T-helper 17 cell (primary cell): ENCODE measurements at regions not wholly inside any gene's neighbourhood (a gene's known extent, or its start where the extent isn't known, plus 50 kb on each side); places are given as distances from the start of the nearest gene placed in this dataset.
A peak's percentile ranks its signal among the peaks of the same experiment; 100 is the strongest.
"Not testable (repeated sequence)": the region's sequence is repeated elsewhere in the genome, so short reads cannot be mapped to it uniquely, and the experiment has no call there.

ENCODE experiments used
- ATAC-seq: fragments of 150-1000 bp; cut with Tn5 transposase; 2 replicates; pipeline ENCODE4 v1.10.0; 2021; ENCODE audit warnings: mild to moderate bottlenecking, moderate library complexity
- DNase-seq, 3 donors: peaks; one replicate each; pipeline versions ENCODE4 v3.0.0 to v3.0.0-alpha.2; 2020 to 2021
- H3K9me3 ChIP-seq: one replicate; pipeline ENCODE4 v1.7.0; 2013; ENCODE audit warnings: low read length, mild to moderate bottlenecking; ENCODE audit not compliant: control insufficient read depth, poor library complexity, severe bottlenecking
- H3K27ac Mint-ChIP-seq: one replicate; pipeline ENCODE4 v1.8.0; 2022; ENCODE audit warnings: mild to moderate bottlenecking, moderate library complexity, mixed read lengths
- H3K27me3 Mint-ChIP-seq: one replicate; pipeline ENCODE4 v1.8.0; 2022; ENCODE audit warnings: mixed read lengths
- H3K36me3 Mint-ChIP-seq: one replicate; pipeline ENCODE4 v1.8.0; 2022; ENCODE audit warnings: low read depth, mixed read lengths
- H3K4me1 Mint-ChIP-seq: one replicate; pipeline ENCODE4 v1.8.0; 2022; ENCODE audit warnings: mild to moderate bottlenecking, mixed read lengths
- H3K4me3 Mint-ChIP-seq: one replicate; pipeline ENCODE4 v1.8.0; 2022; ENCODE audit warnings: mild to moderate bottlenecking, moderate library complexity, mixed read lengths

GRCh38 chr11:15850335-15850734 lies 506.0 kb downstream of the SOX6 start:
- not testable (repeated sequence) for H3K27ac Mint-ChIP-seq, H3K4me3 Mint-ChIP-seq, H3K9me3 ChIP-seq, H3K4me1 Mint-ChIP-seq, DNase-seq, H3K36me3 Mint-ChIP-seq, ATAC-seq
- H3K27me3 Mint-ChIP-seq: peaks cover 11% of the 10 kb centered on the region

- H3K27ac Mint-ChIP-seq: no peak overlapping the region
- no peak for DNase-seq
- no peaks in the 10 kb centered on the region for H3K9me3 ChIP-seq
- H3K27me3 Mint-ChIP-seq: peaks cover 11% of the 10 kb centered on the region
- ATAC-seq: no peak
- H3K4me1 Mint-ChIP-seq: peaks cover 2% of the 10 kb centered on the region
- no peaks in the 10 kb centered on the region for H3K36me3 Mint-ChIP-seq
- H3K4me3 Mint-ChIP-seq: no peak overlapping the region
These were observed 505.3 kb downstream of the SOX6 start for GRCh38 chr11:15851051-15851498.

- peaks cover 11% of the 10 kb centered on the region for H3K27me3 Mint-ChIP-seq
- DNase-seq (no peak), ATAC-seq (no peak)
- H3K27ac Mint-ChIP-seq: no peak overlapping the region
- H3K9me3 ChIP-seq: no peaks in the 10 kb centered on the region
- no peak overlapping the region for H3K4me3 Mint-ChIP-seq
- peaks cover 2% of the 10 kb centered on the region for H3K4me1 Mint-ChIP-seq
- no peaks in the 10 kb centered on the region for H3K36me3 Mint-ChIP-seq
These were observed 504.2 kb downstream of the SOX6 start for GRCh38 chr11:15852179-15852578.

- H3K27ac Mint-ChIP-seq: no peak overlapping the region
- ATAC-seq: no peak
- H3K9me3 ChIP-seq: no peaks in the 10 kb centered on the region
- peak overlapping the region; percentile 0 for H3K4me3 Mint-ChIP-seq
- no peak for DNase-seq
- H3K27me3 Mint-ChIP-seq: peaks cover 6% of the 10 kb centered on the region
- H3K4me1 Mint-ChIP-seq: no peaks in the 10 kb centered on the region
- H3K36me3 Mint-ChIP-seq: no peaks in the 10 kb centered on the region
These were observed 502.1 kb downstream of the SOX6 start for GRCh38 chr11:15854245-15854644.

GRCh38 chr11:15858881-15859280 lies 497.5 kb downstream of the SOX6 start:
- DNase-seq: no peak
- H3K4me3 Mint-ChIP-seq: no peak overlapping the region
- H3K9me3 ChIP-seq: no peaks in the 10 kb centered on the region
- peaks cover 2% of the 10 kb centered on the region for H3K36me3 Mint-ChIP-seq
- no peak for ATAC-seq
- no peak overlapping the region for H3K27ac Mint-ChIP-seq
- no peaks in the 10 kb centered on the region for H3K27me3 Mint-ChIP-seq
- no peaks in the 10 kb centered on the region for H3K4me1 Mint-ChIP-seq

- Mint-ChIP-seq H3K4me3 (no peak overlapping the region), H3K27me3 (no peaks in the 10 kb centered on the region), H3K36me3 (peaks cover 2% of the 10 kb centered on the region), H3K4me1 (no peaks in the 10 kb centered on the region), H3K27ac (no peak overlapping the region)
- H3K9me3 ChIP-seq: no peaks in the 10 kb centered on the region
- no peak for ATAC-seq
- DNase-seq: no peak
These were observed 496.9 kb downstream of the SOX6 start for GRCh38 chr11:15859411-15859810.

- no peaks in the 10 kb centered on the region for H3K27me3 Mint-ChIP-seq
- ATAC-seq (no peak), DNase-seq (no peak)
- no peaks in the 10 kb centered on the region for H3K4me1 Mint-ChIP-seq
- peaks cover 2% of the 10 kb centered on the region for H3K36me3 Mint-ChIP-seq
- no peaks in the 10 kb centered on the region for H3K9me3 ChIP-seq
- H3K4me3 Mint-ChIP-seq: no peak overlapping the region
- no peak overlapping the region for H3K27ac Mint-ChIP-seq
These were observed 495.1 kb downstream of the SOX6 start for GRCh38 chr11:15861256-15861655.

GRCh38 chr11:15863411-15863810 lies 492.9 kb downstream of the SOX6 start:
- Mint-ChIP-seq H3K27me3 (no peaks in the 10 kb centered on the region), H3K4me1 (no peaks in the 10 kb centered on the region), H3K4me3 (no peak overlapping the region), H3K27ac (no peak overlapping the region), H3K36me3 (peaks cover 2% of the 10 kb centered on the region)
- no peaks in the 10 kb centered on the region for H3K9me3 ChIP-seq
- ATAC-seq (no peak), DNase-seq (no peak)

- H3K27me3 Mint-ChIP-seq: no peaks in the 10 kb centered on the region
These were observed 492.1 kb downstream of the SOX6 start for GRCh38 chr11:15864026-15864805.

GRCh38 chr11:15865212-15865987 lies 490.9 kb downstream of the SOX6 start:
- Mint-ChIP-seq H3K4me1 (no peaks in the 10 kb centered on the region), H3K27me3 (no peaks in the 10 kb centered on the region), H3K36me3 (peaks cover 2% of the 10 kb centered on the region), H3K27ac (no peak overlapping the region), H3K4me3 (no peak overlapping the region)
- no peak for DNase-seq
- H3K9me3 ChIP-seq: no peaks in the 10 kb centered on the region
- ATAC-seq: no peak

More at GRCh38 chr11:15864026-15864805, 492.1 kb downstream of the SOX6 start:
- H3K9me3 ChIP-seq: no peaks in the 10 kb centered on the region
- DNase-seq (no peak), ATAC-seq (no peak)
- Mint-ChIP-seq H3K4me3 (no peak overlapping the region), H3K36me3 (peaks cover 2% of the 10 kb centered on the region), H3K4me1 (no peaks in the 10 kb centered on the region), H3K27ac (no peak overlapping the region)

GRCh38 chr11:15867871-15868270 lies 488.5 kb downstream of the SOX6 start:
- H3K36me3 Mint-ChIP-seq: no peaks in the 10 kb centered on the region
- no peak overlapping the region for H3K4me3 Mint-ChIP-seq
- no peak for DNase-seq
- H3K4me1 Mint-ChIP-seq: no peaks in the 10 kb centered on the region
- no peak for ATAC-seq
- no peaks in the 10 kb centered on the region for H3K9me3 ChIP-seq
- no peak overlapping the region for H3K27ac Mint-ChIP-seq
- H3K27me3 Mint-ChIP-seq: no peaks in the 10 kb centered on the region

GRCh38 chr11:15870911-15871310 lies 485.4 kb downstream of the SOX6 start:
- no peak for ATAC-seq
- no peak overlapping the region for H3K27ac Mint-ChIP-seq

GRCh38 chr11:15871904-15872626 lies 484.3 kb downstream of the SOX6 start:
- no peaks in the 10 kb centered on the region for H3K9me3 ChIP-seq
- no peaks in the 10 kb centered on the region for H3K36me3 Mint-ChIP-seq
- ATAC-seq (no peak), DNase-seq (no peak)
- H3K4me3 Mint-ChIP-seq: no peak overlapping the region
- no peaks in the 10 kb centered on the region for H3K27me3 Mint-ChIP-seq
- no peak overlapping the region for H3K27ac Mint-ChIP-seq
- H3K4me1 Mint-ChIP-seq: no peaks in the 10 kb centered on the region

More at GRCh38 chr11:15870911-15871310, 485.4 kb downstream of the SOX6 start:
- H3K4me1 Mint-ChIP-seq: no peaks in the 10 kb centered on the region
- H3K9me3 ChIP-seq: no peaks in the 10 kb centered on the region
- no peak for DNase-seq
- H3K4me3 Mint-ChIP-seq: no peak overlapping the region
- H3K27me3 Mint-ChIP-seq: no peaks in the 10 kb centered on the region
- H3K36me3 Mint-ChIP-seq: no peaks in the 10 kb centered on the region
